SJCRH30 (cell line): ENCODE measurements at regions not wholly inside any gene's neighbourhood (a gene's known extent, or its start where the extent isn't known, plus 50 kb on each side); places are given as distances from the start of the nearest gene placed in this dataset.

Source experiments
- DNase-seq, 2 experiments: peaks; one replicate each; pipeline ENCODE4 v3.0.0-alpha.2; 2015 to 2020
- H3K27ac ChIP-seq: fragments of 250-450 bp; sonication (Bioruptor Pico); 2 replicates; pipeline ENCODE4 v1.5.1; 2020; ENCODE audit warnings: mild to moderate bottlenecking, moderate library complexity
- H3K27me3 ChIP-seq: fragments of 250-450 bp; sonication (Bioruptor Pico); 2 replicates; pipeline ENCODE4 v1.5.1; 2020; ENCODE audit warnings: mild to moderate bottlenecking, moderate library complexity
- H3K36me3 ChIP-seq: fragments of 250-450 bp; sonication (Bioruptor Pico); 2 replicates; pipeline ENCODE4 v1.5.1; 2020; ENCODE audit warnings: mild to moderate bottlenecking, moderate library complexity
- H3K4me1 ChIP-seq: fragments of 250-450 bp; sonication (Bioruptor Pico); 2 replicates; pipeline ENCODE4 v1.5.1; 2020; ENCODE audit warnings: mild to moderate bottlenecking, moderate library complexity
- H3K4me3 ChIP-seq: fragments of 250-450 bp; sonication (Bioruptor Pico); 2 replicates; pipeline ENCODE4 v1.5.1; 2020; ENCODE audit warnings: mild to moderate bottlenecking, moderate library complexity
- H3K9me3 ChIP-seq: fragments of 250-450 bp; sonication (Bioruptor Pico); replicated peaks from 2 replicates; pipeline ENCODE4 v1.5.1; 2020; ENCODE audit warnings: mild to moderate bottlenecking, moderate library complexity

DNA sequence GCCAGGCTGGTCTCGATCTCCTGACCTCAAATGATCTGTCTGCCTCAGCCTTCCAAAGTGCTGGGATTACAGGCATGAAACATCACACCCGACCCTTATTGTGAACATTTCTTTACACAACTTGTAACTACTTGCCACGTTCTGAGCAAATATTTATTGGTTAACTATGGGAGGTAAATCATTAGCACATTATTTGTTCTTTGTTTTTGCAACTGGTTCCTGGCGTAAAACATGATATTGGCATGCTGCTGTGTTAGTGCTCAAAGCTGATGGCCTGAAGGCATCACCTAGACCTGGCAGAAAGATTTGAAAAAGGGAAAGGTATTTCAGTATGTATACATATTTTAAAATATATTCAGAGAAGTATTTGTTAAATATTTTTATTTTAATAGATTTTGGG lies 438.3 kb upstream of the PRKX start:
- Histone ChIP-seq H3K36me3 (no peaks in the 10 kb centered on the region), H3K4me3 (no peak overlapping the region), H3K4me1 (no peaks in the 10 kb centered on the region), H3K9me3 (no peaks in the 10 kb centered on the region), H3K27me3 (no peaks in the 10 kb centered on the region), H3K27ac (no peak overlapping the region)
- DNase-seq, result no peak

DNA sequence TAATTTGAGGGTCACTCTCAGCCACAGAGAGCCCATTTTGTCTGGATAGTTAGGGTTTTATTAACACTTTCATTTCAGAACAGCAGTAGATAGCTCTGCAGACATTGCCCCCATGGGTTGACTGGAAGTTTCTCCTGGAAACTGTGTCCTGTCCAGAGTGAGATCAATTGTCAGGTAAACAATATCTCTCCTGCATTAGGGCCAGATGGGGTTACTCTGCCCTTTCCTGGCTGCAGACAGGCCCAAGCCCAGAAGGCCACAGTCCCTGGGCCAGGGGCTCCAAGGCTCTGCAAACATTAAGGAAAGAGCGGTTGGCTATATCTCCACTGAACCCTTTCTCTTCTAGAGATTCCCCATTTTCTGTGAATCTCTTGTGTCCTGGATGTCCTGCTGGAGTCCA lies 436.8 kb upstream of the PRKX start:
- no peak overlapping the region for H3K27ac ChIP-seq
- no peaks in the 10 kb centered on the region for H3K27me3 ChIP-seq
- H3K9me3 ChIP-seq, result no peaks in the 10 kb centered on the region

DNA sequence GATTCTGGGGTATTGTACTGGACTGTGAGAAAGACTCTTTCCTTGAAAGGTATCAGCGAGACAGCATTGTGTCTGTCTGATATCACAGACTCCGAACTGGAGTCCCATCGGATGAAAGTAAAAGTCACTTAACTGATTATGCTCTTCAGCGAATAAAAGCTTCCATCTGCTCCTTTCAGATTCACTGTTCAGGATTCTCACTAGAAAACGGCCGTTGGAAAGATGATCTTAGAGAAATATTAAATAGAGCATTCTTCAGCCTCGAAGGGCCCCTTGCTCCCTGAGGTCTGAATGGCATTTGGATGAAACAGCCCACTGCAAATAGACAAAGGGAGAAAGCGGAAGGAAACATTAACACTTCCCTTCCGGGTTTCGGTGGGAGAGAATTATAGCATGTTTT lies 416.2 kb upstream of the PRKX start:
- H3K9me3 ChIP-seq, result no peaks in the 10 kb centered on the region
- H3K4me1 ChIP-seq, result no peaks in the 10 kb centered on the region
- H3K27ac ChIP-seq, result no peak overlapping the region
- no peaks in the 10 kb centered on the region for H3K27me3 ChIP-seq
- no peak overlapping the region for H3K4me3 ChIP-seq
- no peaks in the 10 kb centered on the region for H3K36me3 ChIP-seq
- no peak for DNase-seq

More for the DNA sequence above, 436.8 kb upstream of the PRKX start:
- Histone ChIP-seq H3K4me1 (no peaks in the 10 kb centered on the region), H3K4me3 (no peak overlapping the region), H3K36me3 (no peaks in the 10 kb centered on the region)
- DNase-seq, result no peak

DNA sequence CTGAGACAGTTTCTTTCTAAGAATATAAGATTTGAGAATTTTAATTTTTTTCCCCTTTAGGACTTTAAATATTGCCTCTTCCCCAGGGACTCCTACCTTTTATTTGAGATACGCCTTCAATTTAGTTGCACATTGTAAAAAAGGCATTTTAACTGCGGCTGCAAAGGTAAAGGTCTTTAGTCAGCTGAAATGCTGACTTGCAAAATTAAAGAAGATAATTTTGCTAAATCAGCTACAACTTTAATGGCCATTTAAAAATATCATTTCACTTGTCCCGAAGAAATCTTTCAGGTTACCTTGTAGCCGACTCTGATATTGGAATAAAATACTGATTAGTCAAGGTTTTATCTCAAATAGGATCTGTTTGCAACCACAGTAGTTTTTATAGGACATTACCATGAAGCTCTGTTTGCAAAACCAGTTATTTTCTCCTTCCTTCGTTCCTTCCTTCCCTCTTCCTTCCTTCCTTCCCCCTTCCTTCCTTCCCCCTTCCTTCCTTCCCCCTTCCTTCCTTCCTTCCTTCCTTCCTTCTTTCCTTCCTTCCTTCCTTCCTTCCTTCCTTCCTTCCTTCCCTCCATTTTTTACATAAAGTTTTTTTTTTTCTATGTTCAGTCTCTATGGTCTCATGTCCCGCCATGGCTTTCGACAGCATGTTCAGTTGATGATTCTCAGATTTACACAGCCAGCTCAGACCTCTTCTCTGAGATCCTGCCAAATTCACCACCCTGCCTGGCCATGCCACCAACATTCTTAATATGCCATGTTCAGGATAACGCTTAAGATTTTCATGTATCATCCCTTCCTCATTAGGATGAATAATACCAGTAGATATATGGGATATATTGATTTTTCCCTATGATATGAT lies 405.4 kb upstream of the PRKX start:
- H3K4me1 ChIP-seq, result no peaks in the 10 kb centered on the region
- H3K27me3 ChIP-seq, result no peaks in the 10 kb centered on the region
- no peak for DNase-seq
- no peaks in the 10 kb centered on the region for H3K36me3 ChIP-seq
- H3K9me3 ChIP-seq, result no peaks in the 10 kb centered on the region
- no peak overlapping the region for H3K27ac ChIP-seq
- H3K4me3 ChIP-seq, result no peak overlapping the region

DNA sequence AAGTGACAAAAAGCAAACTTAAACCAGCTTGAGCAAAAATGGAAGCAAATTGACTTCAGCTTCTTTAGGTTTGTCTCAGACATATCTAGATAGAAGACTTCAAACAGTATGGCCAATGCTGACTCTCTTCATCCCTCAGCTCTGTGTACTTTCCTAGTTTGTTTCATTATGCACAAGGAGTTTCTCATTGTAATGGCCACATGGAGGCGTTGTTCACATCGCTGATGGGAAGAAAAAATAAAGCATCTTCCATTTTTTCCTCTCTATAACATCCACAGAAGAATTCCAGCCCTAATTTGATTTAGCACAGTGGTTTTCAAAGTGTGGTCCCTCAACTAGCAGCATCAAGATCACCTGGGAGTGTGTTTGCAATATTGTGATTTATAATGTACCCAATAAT lies 397.5 kb upstream of the PRKX start:
- DNase-seq, result no peak
- Histone ChIP-seq H3K36me3 (no peaks in the 10 kb centered on the region), H3K9me3 (no peaks in the 10 kb centered on the region), H3K4me3 (no peak overlapping the region), H3K4me1 (no peaks in the 10 kb centered on the region), H3K27ac (no peak overlapping the region), H3K27me3 (no peaks in the 10 kb centered on the region)

DNA sequence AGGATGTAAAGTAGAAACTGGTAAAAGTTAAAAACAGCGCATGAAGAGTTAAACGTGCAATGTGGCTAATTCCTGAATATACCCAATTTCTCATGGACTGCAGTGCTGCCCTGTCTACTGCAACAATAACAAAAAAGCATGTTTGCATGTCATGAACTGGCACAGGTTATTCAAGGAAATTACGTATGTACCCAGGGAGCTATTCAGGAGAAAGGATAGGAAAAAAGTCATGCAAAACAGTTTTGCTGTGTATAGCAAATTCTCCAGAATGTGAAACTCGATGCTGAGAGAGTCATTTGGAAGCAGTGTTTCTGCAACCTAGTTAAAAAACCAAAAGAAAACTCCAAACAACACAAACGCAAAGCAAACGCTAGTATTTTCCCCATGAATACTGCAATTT lies 381.5 kb upstream of the PRKX start:
- Histone ChIP-seq H3K4me1 (no peaks in the 10 kb centered on the region), H3K4me3 (no peak overlapping the region), H3K27ac (no peak overlapping the region), H3K36me3 (no peaks in the 10 kb centered on the region), H3K27me3 (no peaks in the 10 kb centered on the region), H3K9me3 (no peaks in the 10 kb centered on the region)
- DNase-seq, result no peak

DNA sequence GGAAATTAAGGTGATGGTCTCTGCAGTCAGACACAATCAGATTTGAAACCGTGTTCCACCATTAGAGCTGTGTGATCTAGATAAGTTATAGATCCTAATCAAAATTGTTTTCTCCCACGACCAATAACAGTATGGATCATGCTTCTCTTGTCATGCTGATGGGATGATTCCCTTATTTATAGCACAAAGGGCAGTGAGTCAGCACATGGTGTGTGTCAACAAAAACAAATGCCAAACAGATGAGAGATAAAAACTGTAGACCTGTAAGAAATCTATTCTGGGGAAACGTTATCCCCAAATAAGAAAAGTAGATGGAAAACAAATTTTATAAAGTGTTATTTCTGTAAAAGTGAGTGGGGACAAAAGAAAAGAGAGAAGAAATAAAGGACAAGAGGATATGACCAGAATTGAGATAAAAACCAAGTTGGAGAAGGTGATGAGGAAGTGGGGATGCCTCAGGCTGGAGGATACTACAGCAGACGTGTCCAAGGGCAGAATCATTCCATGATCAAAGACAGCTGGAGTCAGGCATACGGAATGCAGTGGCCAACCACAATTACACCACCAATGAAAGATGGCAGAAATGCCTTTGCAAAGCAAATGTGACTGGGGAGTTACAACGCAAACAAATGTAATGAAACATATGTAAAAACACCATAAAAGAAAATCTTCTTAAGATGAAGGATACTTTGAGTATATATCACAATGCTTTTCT lies 377.8 kb upstream of the PRKX start:
- DNase-seq, result peak; percentile 14 to 34
- H3K9me3 ChIP-seq, result no peaks in the 10 kb centered on the region
- H3K4me1 ChIP-seq, result no peaks in the 10 kb centered on the region
- H3K36me3 ChIP-seq, result no peaks in the 10 kb centered on the region
- H3K27me3 ChIP-seq, result no peaks in the 10 kb centered on the region
- H3K4me3 ChIP-seq, result no peak overlapping the region
- H3K27ac ChIP-seq, result no peak overlapping the region

DNA sequence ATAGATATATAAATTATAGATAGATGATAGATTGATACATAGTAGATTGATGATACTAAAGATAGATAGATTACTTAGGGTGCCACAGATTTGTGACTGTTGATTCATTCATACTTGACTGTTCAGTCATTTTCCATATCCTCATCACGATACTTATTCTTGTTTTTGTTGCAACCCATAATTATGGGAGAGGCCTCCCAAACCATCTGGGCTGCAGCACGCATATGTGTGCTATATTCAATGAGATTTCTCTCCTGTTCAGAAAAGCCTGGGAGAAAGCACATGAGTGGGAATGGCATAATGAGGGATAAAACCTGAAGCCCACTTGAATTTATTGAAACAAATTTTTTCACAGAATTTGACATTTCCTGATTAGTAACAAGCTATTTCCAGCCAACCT lies 346.4 kb upstream of the PRKX start:
- no peak overlapping the region for H3K4me3 ChIP-seq
- H3K27me3 ChIP-seq, result no peaks in the 10 kb centered on the region
- no peaks in the 10 kb centered on the region for H3K9me3 ChIP-seq
- no peak for DNase-seq
- no peak overlapping the region for H3K27ac ChIP-seq
- H3K4me1 ChIP-seq, result no peaks in the 10 kb centered on the region
- H3K36me3 ChIP-seq, result no peaks in the 10 kb centered on the region

DNA sequence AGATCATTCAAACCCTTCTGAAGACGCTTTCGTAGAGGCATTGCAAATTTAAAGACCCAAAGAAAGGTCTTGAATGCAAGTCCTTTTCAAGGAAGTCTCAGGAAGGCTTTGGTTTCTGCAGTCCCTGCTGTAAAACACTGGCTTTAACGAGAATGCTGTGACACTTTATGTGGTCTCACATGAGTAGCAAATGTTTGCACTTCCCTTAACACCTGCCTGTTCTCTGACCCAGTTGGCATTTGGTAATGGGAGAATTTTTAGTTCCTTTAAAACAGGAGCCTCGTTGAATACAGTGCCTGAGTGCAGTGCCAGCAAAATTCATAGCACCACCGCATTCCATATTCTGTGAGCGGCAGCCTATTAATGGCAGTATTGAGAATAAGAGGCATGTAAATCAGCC lies 330.5 kb upstream of the PRKX start:
- Histone ChIP-seq H3K9me3 (no peaks in the 10 kb centered on the region), H3K36me3 (no peaks in the 10 kb centered on the region), H3K27ac (no peak overlapping the region), H3K27me3 (no peaks in the 10 kb centered on the region), H3K4me3 (no peak overlapping the region), H3K4me1 (no peaks in the 10 kb centered on the region)
- no peak for DNase-seq

DNA sequence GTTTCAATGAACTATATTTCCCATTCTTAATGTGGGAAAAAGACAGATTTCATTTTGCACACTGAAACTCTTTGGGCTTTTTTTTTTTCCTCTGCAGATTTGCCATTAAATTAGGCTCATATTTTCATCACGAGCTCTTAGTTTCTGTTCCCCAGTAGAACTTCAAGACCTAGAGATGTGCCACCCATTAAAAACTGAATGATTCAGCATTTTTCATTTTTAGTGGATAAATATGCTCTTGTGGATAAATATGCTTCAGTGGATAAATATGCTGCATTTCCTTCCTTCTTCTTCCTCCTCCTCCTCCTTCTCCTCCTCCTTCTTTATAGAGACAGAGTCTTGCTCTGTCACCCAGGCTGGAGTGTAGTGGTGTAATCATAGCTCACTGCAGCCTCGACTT lies 322.4 kb upstream of the PRKX start:
- no peaks in the 10 kb centered on the region for H3K27me3 ChIP-seq

DNA sequence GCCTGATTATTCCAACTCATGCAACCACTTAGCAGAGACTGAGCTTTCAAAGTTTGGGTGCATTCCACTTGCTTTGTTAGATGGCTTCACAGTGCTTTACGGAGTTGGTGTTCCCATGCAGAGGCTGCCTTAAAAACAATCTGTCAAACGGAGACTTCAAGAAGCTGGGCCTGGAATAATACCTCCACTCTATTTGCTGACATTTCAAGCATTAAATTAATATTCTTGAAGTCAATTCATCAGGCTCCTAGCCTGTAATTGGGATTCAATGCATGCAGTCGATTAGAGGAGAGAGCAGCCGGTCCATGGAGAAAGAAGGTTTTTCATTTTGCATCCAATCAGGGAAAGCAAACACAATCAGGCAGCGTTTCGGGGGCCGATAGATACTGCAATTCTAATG lies 314.7 kb upstream of the PRKX start:
- no peak overlapping the region for H3K27ac ChIP-seq

More for the DNA sequence above, 322.4 kb upstream of the PRKX start:
- no peaks in the 10 kb centered on the region for H3K4me1 ChIP-seq
- DNase-seq, result no peak
- no peak overlapping the region for H3K27ac ChIP-seq
- no peaks in the 10 kb centered on the region for H3K36me3 ChIP-seq
- H3K9me3 ChIP-seq, result no peaks in the 10 kb centered on the region
- no peak overlapping the region for H3K4me3 ChIP-seq

DNA sequence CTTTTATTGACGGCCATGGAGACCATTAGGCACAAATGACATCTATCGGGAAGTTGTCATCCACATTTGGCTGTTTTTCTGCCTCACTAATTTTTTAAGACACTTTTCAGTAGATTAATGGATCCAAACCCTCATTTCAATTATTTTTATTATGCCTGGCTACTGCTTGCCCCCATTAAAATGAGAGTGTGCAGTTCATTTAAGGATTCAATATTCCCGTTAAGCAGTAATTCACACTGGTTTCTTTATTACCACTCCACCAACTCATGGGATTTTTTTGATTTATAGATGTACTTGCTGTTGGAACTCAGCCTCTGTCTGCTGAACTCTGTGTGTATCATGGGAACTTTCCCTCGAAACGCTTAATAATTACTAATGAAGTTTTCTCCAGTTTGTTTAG lies 291.8 kb upstream of the PRKX start:
- no peaks in the 10 kb centered on the region for H3K36me3 ChIP-seq
- H3K27ac ChIP-seq, result no peak overlapping the region
- H3K9me3 ChIP-seq, result no peaks in the 10 kb centered on the region
- DNase-seq, result no peak
- H3K27me3 ChIP-seq, result no peaks in the 10 kb centered on the region
- H3K4me3 ChIP-seq, result no peak overlapping the region
- H3K4me1 ChIP-seq, result no peaks in the 10 kb centered on the region

More for the DNA sequence above, 314.7 kb upstream of the PRKX start:
- Histone ChIP-seq H3K9me3 (no peaks in the 10 kb centered on the region), H3K4me1 (no peaks in the 10 kb centered on the region), H3K4me3 (no peak overlapping the region), H3K27me3 (no peaks in the 10 kb centered on the region), H3K36me3 (no peaks in the 10 kb centered on the region)
- no peak for DNase-seq

DNA sequence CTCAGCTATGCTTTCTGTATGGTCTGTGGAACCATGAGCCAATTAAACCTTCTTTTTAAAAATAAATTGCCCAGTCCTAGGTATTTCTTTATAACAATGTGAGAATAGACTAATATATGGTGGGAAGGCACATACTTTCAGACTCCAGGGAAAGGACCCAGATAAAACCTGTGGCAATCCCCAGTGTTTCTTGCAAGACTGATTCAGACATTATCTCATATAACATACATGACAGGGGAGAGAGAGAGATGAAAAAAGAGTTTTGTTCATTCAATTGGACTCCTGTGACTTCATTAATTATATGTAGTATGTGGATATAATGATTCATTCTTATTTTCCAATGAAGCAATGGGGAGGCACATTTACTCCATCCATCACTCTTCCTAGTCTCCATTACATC lies 291.4 kb upstream of the PRKX start:
- Histone ChIP-seq H3K27me3 (no peaks in the 10 kb centered on the region), H3K4me1 (no peaks in the 10 kb centered on the region)
- DNase-seq, result no peak

DNA sequence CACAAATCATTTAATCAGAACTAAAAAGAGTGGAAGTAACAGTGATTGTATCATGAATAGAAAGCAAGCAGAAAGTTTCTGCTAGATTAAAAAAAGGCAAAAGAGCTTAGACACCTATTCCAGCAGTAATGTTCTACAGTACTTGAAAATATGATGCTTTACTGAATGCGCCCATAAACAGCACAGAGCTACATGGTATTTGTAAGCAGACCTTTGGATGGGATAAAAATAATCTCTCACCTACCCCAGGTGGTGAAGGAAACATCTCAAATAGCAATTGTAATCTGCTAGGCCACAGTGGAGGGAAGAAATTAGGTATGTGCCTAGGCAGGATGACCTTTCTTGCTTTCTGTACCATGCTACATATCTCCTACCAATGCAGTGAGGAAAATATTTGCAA lies 280.9 kb upstream of the PRKX start:
- no peaks in the 10 kb centered on the region for H3K36me3 ChIP-seq
- no peaks in the 10 kb centered on the region for H3K9me3 ChIP-seq
- H3K4me3 ChIP-seq, result no peak overlapping the region
- H3K27me3 ChIP-seq, result no peaks in the 10 kb centered on the region
- no peaks in the 10 kb centered on the region for H3K4me1 ChIP-seq
- no peak overlapping the region for H3K27ac ChIP-seq
- DNase-seq, result no peak

More for the DNA sequence above, 291.4 kb upstream of the PRKX start:
- Histone ChIP-seq H3K27ac (no peak overlapping the region), H3K36me3 (no peaks in the 10 kb centered on the region), H3K4me3 (no peak overlapping the region), H3K9me3 (no peaks in the 10 kb centered on the region)

DNA sequence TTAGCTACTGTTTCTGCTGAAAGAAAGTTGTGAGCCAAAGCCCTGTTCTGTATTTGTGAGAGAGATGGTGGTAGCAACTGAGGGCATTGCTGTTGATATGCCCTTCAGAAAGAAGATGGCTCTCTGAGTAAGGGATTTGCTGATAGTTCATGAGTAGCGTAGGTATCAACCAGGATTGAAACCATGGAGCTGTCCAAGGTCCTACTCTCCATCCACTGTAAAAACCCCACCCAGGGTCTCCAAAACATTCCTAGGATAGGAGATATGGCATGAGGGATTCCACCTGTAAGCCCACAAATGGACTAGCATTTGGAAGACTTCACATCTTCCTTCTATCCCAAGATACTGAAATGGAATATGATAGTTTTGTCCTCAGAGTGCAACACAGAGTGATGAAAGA lies 277.1 kb upstream of the PRKX start:
- Histone ChIP-seq H3K4me1 (no peaks in the 10 kb centered on the region), H3K27me3 (no peaks in the 10 kb centered on the region), H3K4me3 (no peak overlapping the region), H3K9me3 (no peaks in the 10 kb centered on the region), H3K36me3 (no peaks in the 10 kb centered on the region), H3K27ac (no peak overlapping the region)
- DNase-seq, result peak in 1 of 2 experiments; percentile 41
